ENCODE measurements at regions not wholly inside any gene's neighbourhood (a gene's known extent, or its start where the extent isn't known, plus 50 kb on each side); places are given as distances from the start of the nearest gene placed in this dataset.

DNA sequence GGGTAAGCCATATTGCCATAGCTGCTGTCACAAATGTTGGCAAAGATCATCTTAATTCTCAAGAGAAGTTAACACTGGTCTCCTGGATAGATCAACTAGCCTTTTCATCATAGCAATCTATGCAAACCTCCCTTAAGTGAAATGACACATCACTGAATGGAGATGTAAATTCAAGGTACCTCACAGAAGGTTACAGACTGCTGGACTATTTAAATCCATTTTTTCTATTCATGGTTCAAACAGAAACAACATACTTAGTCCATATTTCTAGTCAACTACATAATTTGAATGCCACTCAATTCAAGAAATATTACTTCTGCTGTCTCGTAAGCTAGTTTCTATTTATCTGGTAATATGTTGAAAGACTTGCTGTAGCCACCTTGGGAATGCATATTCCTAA, 748.3 kb downstream of the C12orf50 start:
- Histone ChIP-seq H3K27me3 (ENCODE audit: insufficient read depth, low read length) (no peaks in the 10 kb centered on the region), H3K27ac (ENCODE audit: low read depth, low read length) (no peak overlapping the region), H3K4me1 (ENCODE audit: insufficient read depth, low read length) (no peaks in the 10 kb centered on the region), H3K4me3 (ENCODE audit: insufficient read depth, low read depth, low read length) (no peak overlapping the region), H4K20me1 (ENCODE audit: insufficient read depth, low read length) (no peaks in the 10 kb centered on the region), H3K36me3 (ENCODE audit: insufficient read depth, low read length) (no peaks in the 10 kb centered on the region), H3K9ac (ENCODE audit: low read length) (no peak overlapping the region), H2AFZ (ENCODE audit: low read depth, low read length) (no peak overlapping the region), H3K9me3 (ENCODE audit: insufficient read depth, low read depth, low read length) (no peaks in the 10 kb centered on the region), H3K4me2 (ENCODE audit: low read length) (no peak overlapping the region), H3K79me2 (ENCODE audit: insufficient read depth, low read length) (no peaks in the 10 kb centered on the region)
- Mint-ChIP-seq H3K27me3 (ENCODE audit: low read depth, unreplicated experiment) (no peaks in the 10 kb centered on the region), H3K4me1 (ENCODE audit: low read depth, unreplicated experiment) (no peaks in the 10 kb centered on the region), H3K36me3 (ENCODE audit: low read depth, unreplicated experiment) (peaks cover 2% of the 10 kb centered on the region), H3K9me3 (ENCODE audit: unreplicated experiment) (peaks cover 7% of the 10 kb centered on the region), H3K4me3 (ENCODE audit: unreplicated experiment) (no peak overlapping the region), H3K27ac (ENCODE audit: unreplicated experiment) (no peak overlapping the region)
- no peak for FAIRE-seq
- TF ChIP-seq, protein P1, sequence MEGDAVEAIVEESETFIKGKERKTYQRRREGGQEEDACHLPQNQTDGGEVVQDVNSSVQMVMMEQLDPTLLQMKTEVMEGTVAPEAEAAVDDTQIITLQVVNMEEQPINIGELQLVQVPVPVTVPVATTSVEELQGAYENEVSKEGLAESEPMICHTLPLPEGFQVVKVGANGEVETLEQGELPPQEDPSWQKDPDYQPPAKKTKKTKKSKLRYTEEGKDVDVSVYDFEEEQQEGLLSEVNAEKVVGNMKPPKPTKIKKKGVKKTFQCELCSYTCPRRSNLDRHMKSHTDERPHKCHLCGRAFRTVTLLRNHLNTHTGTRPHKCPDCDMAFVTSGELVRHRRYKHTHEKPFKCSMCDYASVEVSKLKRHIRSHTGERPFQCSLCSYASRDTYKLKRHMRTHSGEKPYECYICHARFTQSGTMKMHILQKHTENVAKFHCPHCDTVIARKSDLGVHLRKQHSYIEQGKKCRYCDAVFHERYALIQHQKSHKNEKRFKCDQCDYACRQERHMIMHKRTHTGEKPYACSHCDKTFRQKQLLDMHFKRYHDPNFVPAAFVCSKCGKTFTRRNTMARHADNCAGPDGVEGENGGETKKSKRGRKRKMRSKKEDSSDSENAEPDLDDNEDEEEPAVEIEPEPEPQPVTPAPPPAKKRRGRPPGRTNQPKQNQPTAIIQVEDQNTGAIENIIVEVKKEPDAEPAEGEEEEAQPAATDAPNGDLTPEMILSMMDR (IDR thresholded peaks at IDR 0.05; ENCODE audit: insufficient read depth, low read depth, low read length): no peak
- no peak for TF ChIP-seq EZH2 (IDR thresholded peaks at IDR 0.05; ENCODE audit: insufficient read depth, low read length)
- no peak for DNase-seq (ENCODE audit: low read depth)

DNA sequence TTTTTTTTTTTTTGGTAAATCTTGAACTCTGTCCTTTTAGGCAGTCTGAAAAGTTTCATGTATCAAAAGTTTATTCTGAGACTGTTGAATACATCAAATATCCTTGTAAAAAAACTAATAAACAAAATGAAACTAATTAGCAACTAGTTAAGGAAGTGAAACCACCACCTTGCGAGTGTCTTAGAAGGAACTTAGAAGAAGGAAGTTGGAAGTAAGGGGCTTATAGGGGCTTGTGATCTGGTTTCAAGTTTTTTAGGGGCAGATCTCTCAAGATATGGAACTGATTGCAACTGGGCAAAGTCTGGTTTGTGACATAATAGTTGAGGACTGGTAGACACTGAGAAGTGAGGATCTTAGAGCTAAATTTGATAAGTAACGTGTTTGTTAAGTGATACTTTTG, 748.8 kb downstream of the C12orf50 start:
- H3K9ac ChIP-seq (ENCODE audit: low read length): no peak overlapping the region
- no peaks in the 10 kb centered on the region for H3K27me3 ChIP-seq (ENCODE audit: insufficient read depth, low read length)
- no peak overlapping the region for H3K27ac Mint-ChIP-seq (ENCODE audit: unreplicated experiment)
- H3K4me1 ChIP-seq (ENCODE audit: insufficient read depth, low read length): no peaks in the 10 kb centered on the region
- H3K79me2 ChIP-seq (ENCODE audit: insufficient read depth, low read length): no peaks in the 10 kb centered on the region
- no peaks in the 10 kb centered on the region for H4K20me1 ChIP-seq (ENCODE audit: insufficient read depth, low read length)
- H3K4me1 Mint-ChIP-seq (ENCODE audit: low read depth, unreplicated experiment): no peaks in the 10 kb centered on the region
- H3K4me3 ChIP-seq (ENCODE audit: insufficient read depth, low read depth, low read length): no peak overlapping the region
- peaks cover 7% of the 10 kb centered on the region for H3K9me3 Mint-ChIP-seq (ENCODE audit: unreplicated experiment)
- no peak overlapping the region for H2AFZ ChIP-seq (ENCODE audit: low read depth, low read length)
- no peaks in the 10 kb centered on the region for H3K9me3 ChIP-seq (ENCODE audit: insufficient read depth, low read depth, low read length)
- H3K4me3 Mint-ChIP-seq (ENCODE audit: unreplicated experiment): no peak overlapping the region
- no peaks in the 10 kb centered on the region for H3K36me3 ChIP-seq (ENCODE audit: insufficient read depth, low read length)
- FAIRE-seq (no peak), DNase-seq (ENCODE audit: low read depth) (no peak)
- H3K27ac ChIP-seq (ENCODE audit: low read depth, low read length): no peak overlapping the region
- H3K27me3 Mint-ChIP-seq (ENCODE audit: low read depth, unreplicated experiment): no peaks in the 10 kb centered on the region
- H3K4me2 ChIP-seq (ENCODE audit: low read length): no peak overlapping the region
- TF ChIP-seq, protein P1 (IDR thresholded peaks at IDR 0.05; ENCODE audit: insufficient read depth, low read depth, low read length): no peak
- TF ChIP-seq EZH2 (IDR thresholded peaks at IDR 0.05; ENCODE audit: insufficient read depth, low read length): no peak
- H3K36me3 Mint-ChIP-seq (ENCODE audit: low read depth, unreplicated experiment): no peaks in the 10 kb centered on the region

DNA sequence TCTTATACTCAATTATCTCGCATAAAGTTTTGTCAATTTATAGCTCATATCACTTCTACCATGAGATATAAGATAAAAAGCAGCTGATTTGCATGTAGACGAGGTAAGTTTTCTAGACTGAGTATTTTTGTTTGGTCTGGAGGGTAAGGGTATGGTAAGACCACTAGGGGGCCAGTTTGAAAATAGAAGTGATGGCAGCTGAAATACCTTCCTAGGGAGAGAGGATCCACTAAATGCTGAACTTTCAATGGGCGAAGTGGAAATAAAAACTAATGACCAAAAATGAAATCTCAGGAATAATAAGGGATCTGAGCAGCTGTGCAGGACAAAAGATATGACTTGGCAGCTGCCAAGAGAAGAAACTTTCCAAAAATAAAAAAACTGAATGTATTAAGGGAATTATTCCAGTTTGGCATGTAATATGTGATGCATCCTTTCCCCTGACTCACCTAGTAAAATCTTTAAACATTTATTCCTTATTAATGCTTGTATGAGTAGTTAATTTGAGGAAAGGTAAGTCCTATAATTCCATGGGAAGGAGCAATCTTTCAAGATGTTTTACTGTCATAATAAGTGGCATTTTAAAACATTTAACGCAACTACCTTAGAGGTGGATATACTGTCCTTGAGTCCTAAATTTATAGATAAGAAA, 754.5 kb downstream of the C12orf50 start:
- no peak for FAIRE-seq
- H3K4me1 Mint-ChIP-seq (ENCODE audit: low read depth, unreplicated experiment): peaks cover 8% of the 10 kb centered on the region
- peak; percentile 42 for DNase-seq (ENCODE audit: low read depth)

More for the DNA sequence above, 754.5 kb downstream of the C12orf50 start:
- Mint-ChIP-seq H3K27me3 (ENCODE audit: low read depth, unreplicated experiment) (no peaks in the 10 kb centered on the region), H3K9me3 (ENCODE audit: unreplicated experiment) (no peaks in the 10 kb centered on the region), H3K27ac (ENCODE audit: unreplicated experiment) (no peak overlapping the region), H3K36me3 (ENCODE audit: low read depth, unreplicated experiment) (no peaks in the 10 kb centered on the region), H3K4me3 (ENCODE audit: unreplicated experiment) (no peak overlapping the region)
- Histone ChIP-seq H3K4me1 (ENCODE audit: insufficient read depth, low read length) (no peaks in the 10 kb centered on the region), H3K27ac (ENCODE audit: low read depth, low read length) (no peak overlapping the region), H3K4me2 (ENCODE audit: low read length) (no peak overlapping the region), H2AFZ (ENCODE audit: low read depth, low read length) (no peak overlapping the region), H3K36me3 (ENCODE audit: insufficient read depth, low read length) (no peaks in the 10 kb centered on the region), H3K9me3 (ENCODE audit: insufficient read depth, low read depth, low read length) (no peaks in the 10 kb centered on the region), H3K27me3 (ENCODE audit: insufficient read depth, low read length) (no peaks in the 10 kb centered on the region), H3K4me3 (ENCODE audit: insufficient read depth, low read depth, low read length) (no peak overlapping the region), H3K9ac (ENCODE audit: low read length) (no peak overlapping the region), H4K20me1 (ENCODE audit: insufficient read depth, low read length) (no peaks in the 10 kb centered on the region), H3K79me2 (ENCODE audit: insufficient read depth, low read length) (no peaks in the 10 kb centered on the region)
- TF ChIP-seq, protein P1 (IDR thresholded peaks at IDR 0.05; ENCODE audit: insufficient read depth, low read depth, low read length): peak; percentile 64
- no peak for TF ChIP-seq EZH2 (IDR thresholded peaks at IDR 0.05; ENCODE audit: insufficient read depth, low read length)

Data from astrocyte (in vitro differentiated cells and primary cell).